Mesendoderm (in vitro differentiated cells): ENCODE measurements at regions not wholly inside any gene's neighbourhood (a gene's known extent, or its start where the extent isn't known, plus 50 kb on each side); places are given as distances from the start of the nearest gene placed in this dataset.

ENCODE experiments used
- DNase-seq: peaks from one replicate; pipeline ENCODE4 v3.0.0; 2013
- H2AK5ac ChIP-seq: 2 replicates; pipeline ENCODE4 v1.6.1; 2013; ENCODE audit warnings: low read length, inconsistent platforms
- H2BK120ac ChIP-seq: 2 replicates; pipeline ENCODE4 v1.6.1; 2013; ENCODE audit warnings: low read depth, mild to moderate bottlenecking, low read length, moderate library complexity, mixed read lengths
- H2BK15ac ChIP-seq: replicated peaks from 2 replicates; pipeline ENCODE4 v1.6.1; 2013; ENCODE audit warnings: low read depth, mild to moderate bottlenecking, moderate library complexity
- H2BK5ac ChIP-seq: 2 replicates; pipeline ENCODE4 v1.6.1; 2013; ENCODE audit warnings: low read length, inconsistent platforms
- H3K18ac ChIP-seq: 2 replicates; pipeline ENCODE4 v1.6.1; 2013; ENCODE audit warnings: mild to moderate bottlenecking, low read length, mixed read lengths
- H3K23ac ChIP-seq: one replicate; pipeline ENCODE4 v1.6.1; 2013; ENCODE audit warnings: low read length
- H3K27ac ChIP-seq: 2 replicates; pipeline ENCODE4 v1.5.1; 2013; ENCODE audit warnings: low read depth, mild to moderate bottlenecking, inconsistent platforms, low read length, moderate library complexity
- H3K27me3 ChIP-seq: 2 replicates; pipeline ENCODE4 v1.6.1; 2013; ENCODE audit warnings: low read length, control low read depth, mild to moderate bottlenecking, inconsistent platforms; ENCODE audit not compliant: insufficient read depth, poor library complexity
- H3K36me3 ChIP-seq: 2 replicates; pipeline ENCODE4 v1.6.1; 2013; ENCODE audit warnings: low read length, inconsistent platforms; ENCODE audit not compliant: control insufficient read depth, insufficient read depth
- H3K4ac ChIP-seq: one replicate; pipeline ENCODE4 v1.6.1; 2013; ENCODE audit warnings: low read depth, mild to moderate bottlenecking, low read length, moderate library complexity
- H3K4me1 ChIP-seq: 2 replicates; pipeline ENCODE4 v1.6.1; 2013; ENCODE audit warnings: low read depth, low read length, inconsistent platforms; ENCODE audit not compliant: control insufficient read depth
- H3K4me2 ChIP-seq: 2 replicates; pipeline ENCODE4 v1.6.1; 2013; ENCODE audit warnings: low read length
- H3K4me3 ChIP-seq: 2 replicates; pipeline ENCODE4 v1.5.1; 2013; ENCODE audit warnings: mild to moderate bottlenecking, low read length
- H3K56ac ChIP-seq: one replicate; pipeline ENCODE4 v1.6.1; 2013; ENCODE audit warnings: low read length
- H3K79me1 ChIP-seq: 2 replicates; pipeline ENCODE4 v1.6.1; 2013; ENCODE audit warnings: low read length, inconsistent platforms
- H3K79me2 ChIP-seq: 2 replicates; pipeline ENCODE4 v1.6.1; 2013; ENCODE audit warnings: mild to moderate bottlenecking, low read length; ENCODE audit not compliant: control insufficient read depth, insufficient read depth
- H3K9ac ChIP-seq: 2 replicates; pipeline ENCODE4 v1.6.1; 2013; ENCODE audit warnings: low read length, inconsistent platforms
- H4K5ac ChIP-seq: one replicate; pipeline ENCODE4 v1.6.1; 2013; ENCODE audit warnings: low read length
- H4K8ac ChIP-seq: one replicate; pipeline ENCODE4 v1.6.1; 2013; ENCODE audit warnings: low read depth, mild to moderate bottlenecking, control low read depth, low read length, moderate library complexity
- WGBS: extraction: QIAGEN DNeasy Blood & Tissue Kit; methylation state at CpG from one replicate; pipeline ENCODE4 v1.1.7; 2013; ENCODE audit warnings: low lambda C conversion rate, missing lambda C conversion rate; ENCODE audit not compliant: insufficient coverage; ENCODE audit errors: extremely low coverage; 5-methylcytosine and 5-hydroxymethylcytosine counted together

DNA sequence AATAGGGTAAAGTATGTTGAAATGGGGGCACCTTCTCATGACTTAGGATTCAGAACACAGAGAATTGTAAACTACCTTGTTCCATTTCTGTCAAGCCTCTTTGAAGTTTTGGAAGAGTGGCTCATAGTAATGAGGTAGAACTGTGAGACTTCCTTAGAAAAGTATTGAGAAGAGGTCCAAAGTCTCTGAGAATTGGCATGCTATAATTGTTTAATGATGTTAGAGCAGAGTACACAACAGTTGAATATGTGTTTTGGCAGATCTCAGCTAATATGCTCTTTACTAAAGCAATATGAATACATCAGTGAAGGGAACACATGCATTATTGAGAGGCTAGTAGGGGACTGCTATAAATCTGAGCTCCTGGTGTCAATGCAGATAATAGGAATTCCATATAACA is 579.4 kb upstream of the RIOK2 start:
- H3K27ac ChIP-seq, result no peak overlapping the region
- H4K8ac ChIP-seq, result no peak overlapping the region
- H2BK15ac ChIP-seq, result no peak overlapping the region
- no peaks in the 10 kb centered on the region for H3K4me1 ChIP-seq
- no peak overlapping the region for H3K23ac ChIP-seq
- no peak overlapping the region for H2BK5ac ChIP-seq
- H3K4ac ChIP-seq, result no peak overlapping the region
- no peak overlapping the region for H3K18ac ChIP-seq
- H3K79me1 ChIP-seq, result no peaks in the 10 kb centered on the region
- no peak for DNase-seq
- no peak overlapping the region for H3K4me2 ChIP-seq
- H3K9ac ChIP-seq, result no peak overlapping the region
- H3K79me2 ChIP-seq, result no peaks in the 10 kb centered on the region
- H2AK5ac ChIP-seq, result no peak overlapping the region
- no peak overlapping the region for H3K4me3 ChIP-seq
- H4K5ac ChIP-seq, result no peak overlapping the region
- no peaks in the 10 kb centered on the region for H3K36me3 ChIP-seq
- no peak overlapping the region for H3K56ac ChIP-seq
- no peak overlapping the region for H2BK120ac ChIP-seq
- H3K27me3 ChIP-seq, result no peaks in the 10 kb centered on the region

DNA sequence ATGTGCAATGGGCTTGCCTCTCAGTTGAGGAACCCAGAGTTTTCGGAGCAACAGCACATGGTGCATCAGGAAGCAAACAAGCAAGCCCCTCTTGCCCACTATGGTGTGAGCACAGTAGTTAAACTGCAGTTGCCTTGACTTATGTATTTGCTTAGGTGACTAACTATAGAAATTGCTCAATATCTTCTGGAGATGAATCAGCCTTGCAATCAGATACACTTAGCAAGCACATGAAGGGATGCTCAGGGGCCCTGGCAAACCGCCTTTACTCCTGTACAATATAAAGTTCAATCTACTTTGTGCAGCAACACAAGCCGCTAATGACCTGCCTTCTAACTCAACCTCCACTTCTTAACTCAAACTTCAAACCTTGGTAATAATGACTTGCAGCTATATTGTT is 581.7 kb upstream of the RIOK2 start:
- Histone ChIP-seq H4K5ac (no peak overlapping the region), H3K56ac (no peak overlapping the region), H3K4me3 (no peak overlapping the region), H2BK120ac (no peak overlapping the region), H3K79me2 (no peaks in the 10 kb centered on the region), H4K8ac (no peak overlapping the region), H2AK5ac (no peak overlapping the region), H3K27ac (no peak overlapping the region), H3K9ac (no peak overlapping the region), H3K4me1 (no peaks in the 10 kb centered on the region), H2BK5ac (no peak overlapping the region), H3K4me2 (no peak overlapping the region), H3K27me3 (no peaks in the 10 kb centered on the region), H3K23ac (no peak overlapping the region), H3K79me1 (no peaks in the 10 kb centered on the region), H2BK15ac (no peak overlapping the region), H3K18ac (no peak overlapping the region), H3K4ac (no peak overlapping the region), H3K36me3 (no peaks in the 10 kb centered on the region)
- no CpG with 5 or more reads among the region's 3 CpGs for WGBS
- no peak for DNase-seq

DNA sequence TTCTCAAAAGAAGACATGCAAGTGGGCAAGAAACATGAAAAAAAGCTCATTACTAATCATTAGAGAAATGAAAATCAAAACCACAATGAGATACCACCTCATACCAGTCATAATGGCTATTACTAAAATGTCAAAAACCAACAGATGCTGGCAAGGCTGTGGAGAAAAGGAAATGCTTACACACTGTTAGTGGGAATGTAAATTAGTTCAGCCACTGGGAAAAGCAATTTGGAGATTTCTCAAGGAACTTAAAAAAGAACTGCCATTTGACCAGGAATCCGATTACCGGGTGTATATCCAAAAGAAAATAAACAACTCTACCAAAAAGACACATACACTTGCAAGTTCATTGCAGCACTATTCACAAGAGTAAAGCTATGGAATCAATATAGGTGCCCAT is 595.4 kb upstream of the RIOK2 start:
- Histone ChIP-seq H4K8ac (no peak overlapping the region), H3K27me3 (no peaks in the 10 kb centered on the region)
- WGBS, result no CpG with 5 or more reads among the region's 2 CpGs

DNA sequence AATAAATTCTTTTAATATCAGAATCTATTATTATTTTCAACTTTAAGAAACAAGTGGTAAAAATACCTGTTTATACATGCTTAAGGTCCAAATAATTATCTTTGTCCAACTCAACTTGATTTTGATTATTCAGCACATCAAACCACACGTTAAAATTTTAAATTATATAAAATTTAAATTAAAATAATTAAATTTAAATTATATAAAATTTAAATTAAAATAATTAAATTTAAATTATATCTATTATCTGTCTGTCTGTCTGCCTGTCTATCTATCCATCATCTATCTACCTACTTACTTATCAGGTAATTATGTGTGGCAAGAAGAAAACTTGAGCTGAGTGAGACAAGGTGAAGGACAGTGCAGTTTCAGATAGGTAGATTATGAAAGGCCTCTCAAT is 605.3 kb upstream of the RIOK2 start:
- Histone ChIP-seq H3K4me2 (no peak overlapping the region), H3K4me3 (no peak overlapping the region), H2AK5ac (no peak overlapping the region), H3K79me2 (no peaks in the 10 kb centered on the region), H3K36me3 (no peaks in the 10 kb centered on the region), H3K27ac (no peak overlapping the region), H3K4ac (no peak overlapping the region), H2BK15ac (no peak overlapping the region), H2BK5ac (no peak overlapping the region), H3K79me1 (no peaks in the 10 kb centered on the region), H2BK120ac (no peak overlapping the region), H3K56ac (no peak overlapping the region), H3K23ac (no peak overlapping the region), H4K5ac (no peak overlapping the region), H3K27me3 (no peaks in the 10 kb centered on the region), H3K18ac (no peak overlapping the region), H3K9ac (no peak overlapping the region), H3K4me1 (no peaks in the 10 kb centered on the region), H4K8ac (no peak overlapping the region)
- DNase-seq, result no peak
- WGBS, result 100% methylated on average over 1 of the region's 1 CpG

More for the DNA sequence above, 595.4 kb upstream of the RIOK2 start:
- H3K4ac ChIP-seq, result no peak overlapping the region
- DNase-seq, result no peak
- no peak overlapping the region for H3K27ac ChIP-seq
- no peaks in the 10 kb centered on the region for H3K79me2 ChIP-seq
- H3K18ac ChIP-seq, result no peak overlapping the region
- no peaks in the 10 kb centered on the region for H3K36me3 ChIP-seq
- no peaks in the 10 kb centered on the region for H3K4me1 ChIP-seq
- H3K4me3 ChIP-seq, result no peak overlapping the region
- no peak overlapping the region for H2BK5ac ChIP-seq
- H4K5ac ChIP-seq, result no peak overlapping the region
- no peak overlapping the region for H2AK5ac ChIP-seq
- H3K79me1 ChIP-seq, result no peaks in the 10 kb centered on the region
- no peak overlapping the region for H3K56ac ChIP-seq
- no peak overlapping the region for H2BK15ac ChIP-seq
- H3K4me2 ChIP-seq, result no peak overlapping the region
- H3K23ac ChIP-seq, result no peak overlapping the region
- no peak overlapping the region for H2BK120ac ChIP-seq
- H3K9ac ChIP-seq, result no peak overlapping the region

DNA sequence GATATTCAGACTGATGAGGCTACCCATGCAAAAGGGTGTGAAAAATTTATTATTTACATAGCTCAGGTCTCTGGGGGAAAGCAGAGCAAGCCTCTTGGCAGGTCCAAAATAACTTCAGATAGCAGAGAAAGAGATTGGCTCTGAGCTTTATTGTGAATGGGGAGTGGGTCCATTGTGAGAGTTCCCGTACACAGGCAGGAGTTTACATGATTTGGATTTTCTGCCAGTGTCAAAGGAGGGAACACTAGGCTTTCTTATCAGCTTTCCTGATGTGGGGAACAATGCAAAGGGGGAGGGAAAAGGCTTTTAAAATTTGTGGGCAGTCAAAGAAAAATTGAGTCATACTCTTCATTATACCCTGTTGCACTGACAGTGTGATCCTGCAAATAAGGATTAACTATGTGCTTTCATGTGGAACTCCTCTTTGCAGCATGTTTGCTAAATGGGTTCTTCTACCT is 615.0 kb upstream of the RIOK2 start:
- no peaks in the 10 kb centered on the region for H3K36me3 ChIP-seq
- no peaks in the 10 kb centered on the region for H3K4me1 ChIP-seq
- no peak overlapping the region for H3K56ac ChIP-seq
- H3K18ac ChIP-seq, result no peak overlapping the region
- no peaks in the 10 kb centered on the region for H3K79me2 ChIP-seq
- no peaks in the 10 kb centered on the region for H3K27me3 ChIP-seq
- no CpG with 5 or more reads among the region's 1 CpG for WGBS
- H3K27ac ChIP-seq, result no peak overlapping the region
- no peak overlapping the region for H2BK5ac ChIP-seq
- H3K4ac ChIP-seq, result no peak overlapping the region
- H3K4me3 ChIP-seq, result no peak overlapping the region
- H2BK120ac ChIP-seq, result no peak overlapping the region
- no peak overlapping the region for H4K8ac ChIP-seq
- H3K9ac ChIP-seq, result no peak overlapping the region
- no peak overlapping the region for H3K23ac ChIP-seq
- DNase-seq, result peak; percentile 1
- H3K79me1 ChIP-seq, result no peaks in the 10 kb centered on the region
- no peak overlapping the region for H4K5ac ChIP-seq
- no peak overlapping the region for H3K4me2 ChIP-seq
- no peak overlapping the region for H2BK15ac ChIP-seq
- H2AK5ac ChIP-seq, result no peak overlapping the region

DNA sequence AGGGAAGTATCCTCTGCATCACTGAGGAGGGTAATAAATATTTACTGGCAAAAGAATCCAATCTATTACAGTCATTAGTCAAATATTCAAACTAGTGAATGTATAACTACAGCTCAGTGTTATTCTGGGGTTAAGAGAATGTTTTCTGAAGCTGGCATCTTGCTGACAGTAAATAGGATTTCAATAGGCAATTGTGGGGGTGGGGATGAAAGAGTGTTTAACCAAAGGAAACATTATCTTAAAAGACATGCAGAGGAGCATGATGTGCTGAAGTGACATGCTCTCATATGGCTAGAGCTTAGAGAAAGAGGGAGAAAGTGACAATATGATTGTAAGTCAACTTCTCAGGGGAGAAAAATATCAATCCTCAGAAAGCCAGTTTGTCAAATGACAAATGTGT is 618.4 kb upstream of the RIOK2 start:
- no peak overlapping the region for H3K56ac ChIP-seq
- no peak overlapping the region for H2AK5ac ChIP-seq
- DNase-seq, result no peak
- H4K8ac ChIP-seq, result no peak overlapping the region
- H3K27me3 ChIP-seq, result no peaks in the 10 kb centered on the region
- H3K4me2 ChIP-seq, result no peak overlapping the region
- H3K4me3 ChIP-seq, result no peak overlapping the region
- no peak overlapping the region for H2BK15ac ChIP-seq
- H3K23ac ChIP-seq, result no peak overlapping the region
- no peak overlapping the region for H3K9ac ChIP-seq
- H3K79me1 ChIP-seq, result no peaks in the 10 kb centered on the region
- no peaks in the 10 kb centered on the region for H3K79me2 ChIP-seq
- H3K4me1 ChIP-seq, result no peaks in the 10 kb centered on the region
- H2BK5ac ChIP-seq, result no peak overlapping the region
- no peak overlapping the region for H2BK120ac ChIP-seq
- H4K5ac ChIP-seq, result no peak overlapping the region
- H3K4ac ChIP-seq, result no peak overlapping the region
- H3K36me3 ChIP-seq, result no peaks in the 10 kb centered on the region
- H3K18ac ChIP-seq, result no peak overlapping the region
- no peak overlapping the region for H3K27ac ChIP-seq
